SK-N-SH (cell line): ENCODE measurements at regions not wholly inside any gene's neighbourhood (a gene's known extent, or its start where the extent isn't known, plus 50 kb on each side); places are given as distances from the start of the nearest gene placed in this dataset.

Source experiments
- CTCF ChIA-PET: fragments of 300-600, 350-600 bp; formaldehyde crosslinking; extraction: SDS; loops from one replicate; lab custom pipeline; 2021; lab: Yijun Ruan, JAX
- POLR2A ChIA-PET: fragments of 350-600 bp; sonication (Branson Sonifier 250); formaldehyde crosslinking; extraction: SDS; loops from one replicate; lab custom pipeline; 2020; ENCODE audit warnings: antibody characterized with exemption, inconsistent platforms; lab: Yijun Ruan, JAX
- DNase-seq: peaks from one replicate; pipeline ENCODE4 v3.0.0; 2012
- H2AFZ ChIP-seq: fragments of 200-600 bp; sonication (generic); 2 replicates; pipeline ENCODE4 v1.8.1; 2016; ENCODE audit warnings: antibody characterized with exemption, mild to moderate bottlenecking, low read depth
- H3F3A ChIP-seq: fragments of 200-600 bp; sonication (generic); replicated peaks from 2 replicates; pipeline ENCODE3; 2016; ENCODE audit warnings: antibody characterized with exemption, mild to moderate bottlenecking; ENCODE audit not compliant: insufficient read depth
- H3K27ac ChIP-seq, 2 experiments: fragments of 200-500 bp in 1 of 2; fragments of 200-600 bp in 1 of 2; sonication (Bioruptor generic) in 1 of 2; sonication (generic), shearing (Covaris generic) in 1 of 2; 2 replicates each; pipeline versions ENCODE4 v1.5.1 to v1.6.1; 2014 to 2016; ENCODE audit warnings: low read depth in 2 of 2, inconsistent platforms in 1 of 2, low read length in 1 of 2, mild to moderate bottlenecking in 1 of 2, mixed read lengths in 1 of 2
- H3K27me3 ChIP-seq: fragments of 200-600 bp; sonication (generic), shearing (Covaris generic); 2 replicates; pipeline ENCODE4 v1.6.1; 2016; ENCODE audit warnings: mixed run types; ENCODE audit not compliant: insufficient read depth
- H3K36me3 ChIP-seq, 2 experiments: fragments of 200-500 bp in 1 of 2; fragments of 200-600 bp in 1 of 2; sonication (Bioruptor generic) in 1 of 2; sonication (generic) in 1 of 2; replicated peaks in 1 of 2; 2 replicates each; pipeline versions ENCODE3 to v1.5.1; 2014 to 2016; ENCODE audit warnings: low read length in 1 of 2, mild to moderate bottlenecking in 1 of 2; ENCODE audit not compliant: insufficient read depth in 2 of 2, control insufficient read depth in 1 of 2
- H3K4me1 ChIP-seq, 2 experiments: fragments of 200-500 bp in 1 of 2; fragments of 200-600 bp in 1 of 2; sonication (Bioruptor generic) in 1 of 2; sonication (generic), shearing (Covaris generic) in 1 of 2; 2 replicates each; pipeline versions ENCODE4 v1.5.1 to v1.6.1; 2014 to 2016; ENCODE audit warnings: low read depth in 1 of 2, low read length in 1 of 2, mixed run types in 1 of 2; ENCODE audit not compliant: insufficient read depth in 2 of 2, control insufficient read depth in 1 of 2
- H3K4me2 ChIP-seq: fragments of 200-600 bp; sonication (generic), shearing (Covaris generic); 2 replicates; pipeline ENCODE4 v1.6.1; 2017; ENCODE audit warnings: mixed run types
- H3K4me3 ChIP-seq, 2 experiments: fragments of 200-500 bp in 1 of 2; fragments of 200-600 bp in 1 of 2; sonication (Bioruptor generic) in 1 of 2; sonication (generic), shearing (Covaris generic) in 1 of 2; 2 replicates each; pipeline versions ENCODE4 v1.5.1 to v1.8.1; 2014 to 2016; ENCODE audit warnings: low read depth in 2 of 2, inconsistent platforms in 1 of 2, low read length in 1 of 2, mild to moderate bottlenecking in 1 of 2, mixed read lengths in 1 of 2, moderate library complexity in 1 of 2
- H3K79me2 ChIP-seq: fragments of 200-600 bp; sonication (generic); 2 replicates; pipeline ENCODE4 v1.8.1; 2017; ENCODE audit warnings: mild to moderate bottlenecking; ENCODE audit not compliant: insufficient read depth
- H3K9ac ChIP-seq: fragments of 200-600 bp; sonication (generic); 2 replicates; pipeline ENCODE4 v1.6.1; 2017; ENCODE audit warnings: mixed run types
- H3K9me2 ChIP-seq: fragments of 200-600 bp; sonication (generic); 2 replicates; pipeline ENCODE4 v1.6.1; 2017; ENCODE audit warnings: mixed run types
- H3K9me3 ChIP-seq: fragments of 200-600 bp; sonication (generic); 2 replicates; pipeline ENCODE4 v1.6.1; 2017; ENCODE audit warnings: mixed run types, mild to moderate bottlenecking, moderate library complexity
- H4K20me1 ChIP-seq: fragments of 200-600 bp; sonication (generic); 2 replicates; pipeline ENCODE4 v1.6.1; 2017; ENCODE audit warnings: mild to moderate bottlenecking, mixed run types; ENCODE audit not compliant: insufficient read depth
- ELF1 ChIP-seq: IDR thresholded peaks from 2 replicates; pipeline ENCODE4 v1.4.0; 2012
- EP300 ChIP-seq, 2 experiments: IDR thresholded peaks; 2 replicates each; pipeline versions ENCODE4 v1.4.0 to v1.6.1; 2012; ENCODE audit warnings: borderline replicate concordance in 1 of 2, low read depth in 1 of 2, low read length in 1 of 2
- FOXJ3 ChIP-seq: sonication (generic); formaldehyde crosslinking; IDR thresholded peaks from 2 replicates; pipeline ENCODE4 v1.5.1; 2020; ENCODE audit warnings: mild to moderate bottlenecking, missing genetic modification reagents
- GABPA ChIP-seq: IDR thresholded peaks from 2 replicates; pipeline ENCODE4 v1.4.0; 2012; ENCODE audit warnings: low read depth, mild to moderate bottlenecking
- GATA2 ChIP-seq: sonication (generic); formaldehyde crosslinking; IDR thresholded peaks from 2 replicates; pipeline ENCODE4 v1.5.0; 2020; ENCODE audit warnings: mild to moderate bottlenecking, missing genetic modification reagents
- NFIC ChIP-seq: IDR thresholded peaks from 2 replicates; pipeline ENCODE4 v1.4.0; 2012; ENCODE audit warnings: borderline replicate concordance
- NRF1 ChIP-seq: IDR thresholded peaks from 2 replicates; pipeline ENCODE4 v1.6.1; 2012; ENCODE audit warnings: low read depth, mild to moderate bottlenecking, low read length
- POLR2AphosphoS5 ChIP-seq: IDR thresholded peaks from 2 replicates; pipeline ENCODE4 v1.6.1; 2012; ENCODE audit warnings: low read depth, low read length
- RFX5 ChIP-seq: IDR thresholded peaks from 2 replicates; pipeline ENCODE4 v1.6.1; 2012; ENCODE audit warnings: mild to moderate bottlenecking, improper control_type of control experiment, low read length
- SIN3A ChIP-seq: IDR thresholded peaks from 2 replicates; pipeline ENCODE4 v1.6.1; 2012; ENCODE audit warnings: low read depth, mild to moderate bottlenecking, low read length, moderate library complexity, borderline replicate concordance
- TAF1 ChIP-seq: IDR thresholded peaks from 2 replicates; pipeline ENCODE4 v1.6.1; 2012; ENCODE audit warnings: low read depth, mild to moderate bottlenecking, low read length, moderate library complexity, borderline replicate concordance
- TCF12 ChIP-seq: IDR thresholded peaks from 2 replicates; pipeline ENCODE4 v1.4.0; 2012
- YY1 ChIP-seq: IDR thresholded peaks from 2 replicates; pipeline ENCODE4 v1.4.0; 2012; ENCODE audit warnings: low read depth, mild to moderate bottlenecking
- WGBS: methylation state at CpG from one replicate; pipeline ENCODE4 v1.1.6; 2017; ENCODE audit warnings: low lambda C conversion rate; 5-methylcytosine and 5-hydroxymethylcytosine counted together
- TF ChIP-seq, protein P1 (sequence below): fragments of 150-350 bp; IDR thresholded peaks from 2 replicates; pipeline ENCODE4 v1.6.1; 2017; ENCODE audit warnings: antibody characterized with exemption, low read length, low read depth, borderline replicate concordance
- TF ChIP-seq, protein P2 (sequence below): IDR thresholded peaks from 2 replicates; pipeline ENCODE4 v1.6.1; 2012; ENCODE audit warnings: mild to moderate bottlenecking, low read depth, low read length, moderate library complexity
- TF ChIP-seq, protein P3 (sequence below): fragments of 150-350 bp; IDR thresholded peaks from 2 replicates; pipeline ENCODE4 v1.6.1; 2016; ENCODE audit warnings: mild to moderate bottlenecking, low read depth, low read length
- TF ChIP-seq, protein P4 (sequence below): fragments of 200-600 bp; sonication (generic); IDR thresholded peaks from 2 replicates; pipeline ENCODE4 v1.6.1; 2017; ENCODE audit warnings: antibody characterized with exemption, mild to moderate bottlenecking, moderate library complexity

DNA sequence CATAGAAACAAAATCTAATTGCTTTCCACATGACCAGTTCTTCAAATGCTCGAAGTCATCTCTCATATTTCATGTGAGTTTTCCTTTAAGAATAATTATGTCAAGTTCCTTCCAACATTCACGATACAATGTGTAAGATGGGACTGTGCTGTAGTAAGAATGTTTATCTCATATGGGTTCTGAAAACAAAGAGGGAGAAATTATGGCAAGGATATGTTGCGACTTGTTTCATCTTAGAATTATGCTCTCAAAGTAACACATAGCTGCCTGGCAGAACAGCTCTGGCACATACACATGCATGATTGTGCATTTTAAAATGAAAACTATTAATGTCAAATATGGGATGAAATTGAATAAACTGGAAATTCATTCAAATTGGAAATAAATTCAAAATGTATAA lies 314.8 kb upstream of the ACVR2A start:
- WGBS, result 8% methylated on average over 3 of the region's 3 CpGs
- no peak overlapping the region for H3K4me2 ChIP-seq
- H3K9me3 ChIP-seq, result no peaks in the 10 kb centered on the region
- no peaks in the 10 kb centered on the region; the same call in 1 of the 2 replicates for H3K27me3 ChIP-seq
- no peaks in the 10 kb centered on the region for H3K79me2 ChIP-seq
- no peaks in the 10 kb centered on the region for H3K9me2 ChIP-seq
- no peak overlapping the region for H3K27ac ChIP-seq
- no peaks in the 10 kb centered on the region for H4K20me1 ChIP-seq
- POLR2A ChIA-PET, result no interaction called here
- H3K4me3 ChIP-seq, result no peak overlapping the region
- CTCF ChIA-PET, result no interaction called here
- no peak overlapping the region for H3K9ac ChIP-seq
- no peaks in the 10 kb centered on the region for H3F3A ChIP-seq
- H2AFZ ChIP-seq, result no peak overlapping the region
- no peaks in the 10 kb centered on the region for H3K36me3 ChIP-seq
- no peaks in the 10 kb centered on the region for H3K4me1 ChIP-seq
- no peak for TF ChIP-seq NRF1
- TF ChIP-seq ELF1, result no peak
- TF ChIP-seq EP300 (IDR thresholded peaks at IDR 0.05; ENCODE audit: borderline replicate concordance in 1 of 2, low read depth in 1 of 2, low read length in 1 of 2), result no peak
- no peak for TF ChIP-seq GATA2 (CRISPR knock-in tag)
- TF ChIP-seq TAF1, result no peak
- TF ChIP-seq, protein P1, sequence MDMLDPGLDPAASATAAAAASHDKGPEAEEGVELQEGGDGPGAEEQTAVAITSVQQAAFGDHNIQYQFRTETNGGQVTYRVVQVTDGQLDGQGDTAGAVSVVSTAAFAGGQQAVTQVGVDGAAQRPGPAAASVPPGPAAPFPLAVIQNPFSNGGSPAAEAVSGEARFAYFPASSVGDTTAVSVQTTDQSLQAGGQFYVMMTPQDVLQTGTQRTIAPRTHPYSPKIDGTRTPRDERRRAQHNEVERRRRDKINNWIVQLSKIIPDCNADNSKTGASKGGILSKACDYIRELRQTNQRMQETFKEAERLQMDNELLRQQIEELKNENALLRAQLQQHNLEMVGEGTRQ, result no peak
- no peak for TF ChIP-seq YY1
- no peak for TF ChIP-seq SIN3A
- no peak for TF ChIP-seq TCF12
- no peak for TF ChIP-seq RFX5
- TF ChIP-seq, protein P2, sequence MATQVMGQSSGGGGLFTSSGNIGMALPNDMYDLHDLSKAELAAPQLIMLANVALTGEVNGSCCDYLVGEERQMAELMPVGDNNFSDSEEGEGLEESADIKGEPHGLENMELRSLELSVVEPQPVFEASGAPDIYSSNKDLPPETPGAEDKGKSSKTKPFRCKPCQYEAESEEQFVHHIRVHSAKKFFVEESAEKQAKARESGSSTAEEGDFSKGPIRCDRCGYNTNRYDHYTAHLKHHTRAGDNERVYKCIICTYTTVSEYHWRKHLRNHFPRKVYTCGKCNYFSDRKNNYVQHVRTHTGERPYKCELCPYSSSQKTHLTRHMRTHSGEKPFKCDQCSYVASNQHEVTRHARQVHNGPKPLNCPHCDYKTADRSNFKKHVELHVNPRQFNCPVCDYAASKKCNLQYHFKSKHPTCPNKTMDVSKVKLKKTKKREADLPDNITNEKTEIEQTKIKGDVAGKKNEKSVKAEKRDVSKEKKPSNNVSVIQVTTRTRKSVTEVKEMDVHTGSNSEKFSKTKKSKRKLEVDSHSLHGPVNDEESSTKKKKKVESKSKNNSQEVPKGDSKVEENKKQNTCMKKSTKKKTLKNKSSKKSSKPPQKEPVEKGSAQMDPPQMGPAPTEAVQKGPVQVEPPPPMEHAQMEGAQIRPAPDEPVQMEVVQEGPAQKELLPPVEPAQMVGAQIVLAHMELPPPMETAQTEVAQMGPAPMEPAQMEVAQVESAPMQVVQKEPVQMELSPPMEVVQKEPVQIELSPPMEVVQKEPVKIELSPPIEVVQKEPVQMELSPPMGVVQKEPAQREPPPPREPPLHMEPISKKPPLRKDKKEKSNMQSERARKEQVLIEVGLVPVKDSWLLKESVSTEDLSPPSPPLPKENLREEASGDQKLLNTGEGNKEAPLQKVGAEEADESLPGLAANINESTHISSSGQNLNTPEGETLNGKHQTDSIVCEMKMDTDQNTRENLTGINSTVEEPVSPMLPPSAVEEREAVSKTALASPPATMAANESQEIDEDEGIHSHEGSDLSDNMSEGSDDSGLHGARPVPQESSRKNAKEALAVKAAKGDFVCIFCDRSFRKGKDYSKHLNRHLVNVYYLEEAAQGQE, result no peak
- TF ChIP-seq, protein P3, sequence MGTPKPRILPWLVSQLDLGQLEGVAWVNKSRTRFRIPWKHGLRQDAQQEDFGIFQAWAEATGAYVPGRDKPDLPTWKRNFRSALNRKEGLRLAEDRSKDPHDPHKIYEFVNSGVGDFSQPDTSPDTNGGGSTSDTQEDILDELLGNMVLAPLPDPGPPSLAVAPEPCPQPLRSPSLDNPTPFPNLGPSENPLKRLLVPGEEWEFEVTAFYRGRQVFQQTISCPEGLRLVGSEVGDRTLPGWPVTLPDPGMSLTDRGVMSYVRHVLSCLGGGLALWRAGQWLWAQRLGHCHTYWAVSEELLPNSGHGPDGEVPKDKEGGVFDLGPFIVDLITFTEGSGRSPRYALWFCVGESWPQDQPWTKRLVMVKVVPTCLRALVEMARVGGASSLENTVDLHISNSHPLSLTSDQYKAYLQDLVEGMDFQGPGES, result no peak
- no peak for TF ChIP-seq POLR2AphosphoS5
- TF ChIP-seq NFIC, result no peak
- TF ChIP-seq, protein P4, sequence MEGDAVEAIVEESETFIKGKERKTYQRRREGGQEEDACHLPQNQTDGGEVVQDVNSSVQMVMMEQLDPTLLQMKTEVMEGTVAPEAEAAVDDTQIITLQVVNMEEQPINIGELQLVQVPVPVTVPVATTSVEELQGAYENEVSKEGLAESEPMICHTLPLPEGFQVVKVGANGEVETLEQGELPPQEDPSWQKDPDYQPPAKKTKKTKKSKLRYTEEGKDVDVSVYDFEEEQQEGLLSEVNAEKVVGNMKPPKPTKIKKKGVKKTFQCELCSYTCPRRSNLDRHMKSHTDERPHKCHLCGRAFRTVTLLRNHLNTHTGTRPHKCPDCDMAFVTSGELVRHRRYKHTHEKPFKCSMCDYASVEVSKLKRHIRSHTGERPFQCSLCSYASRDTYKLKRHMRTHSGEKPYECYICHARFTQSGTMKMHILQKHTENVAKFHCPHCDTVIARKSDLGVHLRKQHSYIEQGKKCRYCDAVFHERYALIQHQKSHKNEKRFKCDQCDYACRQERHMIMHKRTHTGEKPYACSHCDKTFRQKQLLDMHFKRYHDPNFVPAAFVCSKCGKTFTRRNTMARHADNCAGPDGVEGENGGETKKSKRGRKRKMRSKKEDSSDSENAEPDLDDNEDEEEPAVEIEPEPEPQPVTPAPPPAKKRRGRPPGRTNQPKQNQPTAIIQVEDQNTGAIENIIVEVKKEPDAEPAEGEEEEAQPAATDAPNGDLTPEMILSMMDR, result no peak
- TF ChIP-seq FOXJ3 (CRISPR knock-in tag), result no peak
- no peak for TF ChIP-seq GABPA
- no peak for DNase-seq
